Stomach (tissue), 8 donors: ENCODE measurements at regions not wholly inside any gene's neighbourhood (a gene's known extent, or its start where the extent isn't known, plus 50 kb on each side); places are given as distances from the start of the nearest gene placed in this dataset.

Experiments used
- DNase-seq, 2 donors: peaks; one replicate each; pipeline versions ENCODE4 v3.0.0 to v3.0.0-alpha.2; 2013 to 2019
- H3K27ac ChIP-seq, 5 donors: fragments of 200-600 bp in 4 of 5; sonication (generic) in 4 of 5; one replicate each; pipeline ENCODE4 v1.5.1; 2013 to 2019; ENCODE audit warnings: mild to moderate bottlenecking in 1 of 5, moderate library complexity in 1 of 5
- H3K27me3 ChIP-seq, 3 donors: fragments of 200-600 bp; sonication (generic); one replicate each; pipeline ENCODE4 v1.5.1; 2017 to 2019; ENCODE audit warnings: mixed run types in 1 of 3
- H3K36me3 ChIP-seq, 4 donors: fragments of 200-600 bp; sonication (generic); 1 replicate in 3 of 4; 2 replicates in 1 of 4; pipeline ENCODE4 v1.5.1; 2016 to 2019
- H3K4me1 ChIP-seq, 4 donors: fragments of 200-600 bp; sonication (generic); one replicate each; pipeline ENCODE4 v1.5.1; 2016 to 2019
- H3K4me3 ChIP-seq, 4 donors: fragments of 200-600 bp; sonication (generic) in 3 of 4; one replicate each; pipeline ENCODE4 v1.5.1; 2016 to 2019; ENCODE audit warnings: mild to moderate bottlenecking in 1 of 4
- H3K9me3 ChIP-seq, 4 donors: fragments of 200-600 bp; sonication (generic); one replicate each; pipeline ENCODE4 v1.5.1; 2016 to 2019
- CTCF ChIP-seq, 7 experiments: fragments of 450-650 bp in 4 of 7; fragments of 200-600 bp in 3 of 7; sonication (generic) in 3 of 7; IDR thresholded peaks; one replicate each; pipeline ENCODE4 v1.5.1; 2016 to 2019; ENCODE audit warnings: antibody characterized with exemption in 7 of 7, control low read depth in 2 of 7, mild to moderate bottlenecking in 1 of 7
- EP300 ChIP-seq: sonication (generic); formaldehyde crosslinking; IDR thresholded peaks from one replicate; pipeline ENCODE4 v1.6.1; 2017; ENCODE audit warnings: antibody characterized with exemption
- POLR2A ChIP-seq, 4 donors: fragments of 450-650 bp; IDR thresholded peaks; one replicate each; pipeline ENCODE4 v1.6.1; 2016; ENCODE audit warnings: antibody characterized with exemption in 4 of 4, control low read depth in 2 of 4, mild to moderate bottlenecking in 1 of 4, moderate library complexity in 1 of 4
- POLR2AphosphoS5 ChIP-seq, 3 donors: sonication (generic); formaldehyde crosslinking; IDR thresholded peaks; one replicate each; pipeline ENCODE4 v1.6.1; 2016; ENCODE audit warnings: antibody characterized with exemption in 3 of 3
- WGBS, 5 donors: extraction: QIAGEN DNeasy Blood & Tissue Kit in 3 of 5; methylation state at CpG; one replicate each; pipeline versions ENCODE4 v1.1.5 to v1.1.7; 2013 to 2018; 5-methylcytosine and 5-hydroxymethylcytosine counted together
- intact Hi-C: fragments of 100-400 bp; cut with DNase I; formaldehyde crosslinking; loops from one replicate; pipeline ENCODE4 v1.15.1; 2023; ENCODE audit warnings: low total_unique reads
- donor health status: healthy with polysubstance abuse.
- donor health status: Bipolar disorder and iron deficiency.
- donor health status: healthy.

GRCh38 chr4:10321931-10322330 lies 135.3 kb downstream of the ZNF518B start:
- TF ChIP-seq CTCF (IDR thresholded peaks at IDR 0.05) (no peak), EP300 (no peak), POLR2A (IDR thresholded peaks at IDR 0.05) (no peak), POLR2AphosphoS5 (IDR thresholded peaks at IDR 0.05) (no peak)
- Histone ChIP-seq H3K27me3 (no peaks in the 10 kb centered on the region), H3K9me3 (no peaks in the 10 kb centered on the region), H3K4me3 (no peak overlapping the region), H3K36me3 (no peaks in the 10 kb centered on the region), H3K27ac (no peak overlapping the region), H3K4me1 (no peaks in the 10 kb centered on the region)
- no peak for DNase-seq
- intact Hi-C loops = no loop called here
- 41 to 52% (median 45%) methylated on average over 2 of the region's 2 CpGs for WGBS, 5 donors

- H3K9me3 ChIP-seq = no peaks in the 10 kb centered on the region
- H3K36me3 ChIP-seq = no peaks in the 10 kb centered on the region
- TF ChIP-seq POLR2A (IDR thresholded peaks at IDR 0.05) (no peak), EP300 (no peak), CTCF (IDR thresholded peaks at IDR 0.05) (no peak), POLR2AphosphoS5 (IDR thresholded peaks at IDR 0.05) (no peak)
- no peak for DNase-seq
- WGBS, 5 donors = 53 to 66% (median 57%) methylated on average over 4 of the region's 4 CpGs
- no peaks in the 10 kb centered on the region for H3K4me1 ChIP-seq
- H3K27me3 ChIP-seq = no peaks in the 10 kb centered on the region
- H3K4me3 ChIP-seq = no peak overlapping the region
- H3K27ac ChIP-seq = no peak overlapping the region
- intact Hi-C loops = no loop called here
These were observed 137.1 kb downstream of the ZNF518B start for GRCh38 chr4:10320130-10320529.

- 58 to 84% (median 76%) methylated on average over 2 of the region's 2 CpGs for WGBS, 5 donors
- Histone ChIP-seq H3K4me3 (no peak overlapping the region), H3K27ac (no peak overlapping the region), H3K36me3 (no peaks in the 10 kb centered on the region), H3K9me3 (no peaks in the 10 kb centered on the region), H3K27me3 (no peaks in the 10 kb centered on the region), H3K4me1 (no peaks in the 10 kb centered on the region)
- intact Hi-C loops = no loop called here
- DNase-seq = no peak
- TF ChIP-seq EP300 (no peak), POLR2A (IDR thresholded peaks at IDR 0.05) (no peak), POLR2AphosphoS5 (IDR thresholded peaks at IDR 0.05) (no peak), CTCF (IDR thresholded peaks at IDR 0.05) (no peak)
These were observed 139.9 kb downstream of the ZNF518B start for GRCh38 chr4:10317345-10317744.

- no peaks in the 10 kb centered on the region for H3K27me3 ChIP-seq
- H3K9me3 ChIP-seq = no peaks in the 10 kb centered on the region
- no peak overlapping the region for H3K4me3 ChIP-seq
- no peak for TF ChIP-seq POLR2AphosphoS5 (IDR thresholded peaks at IDR 0.05)
- no peak for TF ChIP-seq CTCF (IDR thresholded peaks at IDR 0.05)
- no peak for TF ChIP-seq EP300
- no peak for DNase-seq
- H3K27ac ChIP-seq = no peak overlapping the region
- intact Hi-C loops = no loop called here
- H3K36me3 ChIP-seq = no peaks in the 10 kb centered on the region
- 74 to 92% (median 83%) methylated on average over 3 of the region's 3 CpGs for WGBS, 5 donors
- no peaks in the 10 kb centered on the region for H3K4me1 ChIP-seq
These were observed 140.4 kb downstream of the ZNF518B start for GRCh38 chr4:10316851-10317250.
